ENCODE measurements at regions not wholly inside any gene's neighbourhood (a gene's known extent, or its start where the extent isn't known, plus 50 kb on each side); places are given as distances from the start of the nearest gene placed in this dataset.

DNA sequence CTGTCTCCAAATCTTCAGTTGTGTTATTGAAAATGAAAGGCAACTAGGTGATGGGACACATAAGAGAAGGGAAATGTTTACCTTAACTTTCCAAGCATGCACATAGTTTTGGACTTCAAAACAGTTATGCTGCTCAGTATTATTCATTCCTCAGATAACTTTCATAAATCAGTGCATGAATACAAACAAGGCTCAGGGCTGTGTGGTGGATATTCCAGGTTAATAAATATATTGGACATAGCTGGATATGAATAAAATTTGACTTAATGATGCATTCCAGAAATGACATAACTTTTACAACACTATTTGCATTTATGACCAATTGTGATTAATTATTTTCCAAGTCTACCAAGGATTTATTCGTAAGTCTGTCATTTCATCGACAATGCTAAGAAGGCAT lies 301.2 kb upstream of the ZNF804A start:
- TF ChIP-seq, protein P1, sequence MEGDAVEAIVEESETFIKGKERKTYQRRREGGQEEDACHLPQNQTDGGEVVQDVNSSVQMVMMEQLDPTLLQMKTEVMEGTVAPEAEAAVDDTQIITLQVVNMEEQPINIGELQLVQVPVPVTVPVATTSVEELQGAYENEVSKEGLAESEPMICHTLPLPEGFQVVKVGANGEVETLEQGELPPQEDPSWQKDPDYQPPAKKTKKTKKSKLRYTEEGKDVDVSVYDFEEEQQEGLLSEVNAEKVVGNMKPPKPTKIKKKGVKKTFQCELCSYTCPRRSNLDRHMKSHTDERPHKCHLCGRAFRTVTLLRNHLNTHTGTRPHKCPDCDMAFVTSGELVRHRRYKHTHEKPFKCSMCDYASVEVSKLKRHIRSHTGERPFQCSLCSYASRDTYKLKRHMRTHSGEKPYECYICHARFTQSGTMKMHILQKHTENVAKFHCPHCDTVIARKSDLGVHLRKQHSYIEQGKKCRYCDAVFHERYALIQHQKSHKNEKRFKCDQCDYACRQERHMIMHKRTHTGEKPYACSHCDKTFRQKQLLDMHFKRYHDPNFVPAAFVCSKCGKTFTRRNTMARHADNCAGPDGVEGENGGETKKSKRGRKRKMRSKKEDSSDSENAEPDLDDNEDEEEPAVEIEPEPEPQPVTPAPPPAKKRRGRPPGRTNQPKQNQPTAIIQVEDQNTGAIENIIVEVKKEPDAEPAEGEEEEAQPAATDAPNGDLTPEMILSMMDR (conservative IDR thresholded peaks at IDR 0.05; ENCODE audit: low read depth in 2 of 2), result no peak
- TF ChIP-seq POLR2AphosphoS5 (IDR thresholded peaks at IDR 0.05; ENCODE audit: low read depth) (no peak), EZH2 (IDR thresholded peaks at IDR 0.05; ENCODE audit: low read depth, unreplicated experiment) (no peak), STAT1 (IDR thresholded peaks at IDR 0.05; ENCODE audit: unreplicated experiment) (no peak), JUNB (IDR thresholded peaks at IDR 0.05; ENCODE audit: unreplicated experiment) (no peak), EZH2phosphoT487 (IDR thresholded peaks at IDR 0.05; ENCODE audit: unreplicated experiment) (no peak), ETS1 (IDR thresholded peaks at IDR 0.05) (no peak), ZNF114 (CRISPR knock-in tag; IDR thresholded peaks at IDR 0.05) (no peak), CREB1 (CRISPR knock-in tag; IDR thresholded peaks at IDR 0.05; ENCODE audit: low read depth) (no peak)
- TF ChIP-seq, protein P2, sequence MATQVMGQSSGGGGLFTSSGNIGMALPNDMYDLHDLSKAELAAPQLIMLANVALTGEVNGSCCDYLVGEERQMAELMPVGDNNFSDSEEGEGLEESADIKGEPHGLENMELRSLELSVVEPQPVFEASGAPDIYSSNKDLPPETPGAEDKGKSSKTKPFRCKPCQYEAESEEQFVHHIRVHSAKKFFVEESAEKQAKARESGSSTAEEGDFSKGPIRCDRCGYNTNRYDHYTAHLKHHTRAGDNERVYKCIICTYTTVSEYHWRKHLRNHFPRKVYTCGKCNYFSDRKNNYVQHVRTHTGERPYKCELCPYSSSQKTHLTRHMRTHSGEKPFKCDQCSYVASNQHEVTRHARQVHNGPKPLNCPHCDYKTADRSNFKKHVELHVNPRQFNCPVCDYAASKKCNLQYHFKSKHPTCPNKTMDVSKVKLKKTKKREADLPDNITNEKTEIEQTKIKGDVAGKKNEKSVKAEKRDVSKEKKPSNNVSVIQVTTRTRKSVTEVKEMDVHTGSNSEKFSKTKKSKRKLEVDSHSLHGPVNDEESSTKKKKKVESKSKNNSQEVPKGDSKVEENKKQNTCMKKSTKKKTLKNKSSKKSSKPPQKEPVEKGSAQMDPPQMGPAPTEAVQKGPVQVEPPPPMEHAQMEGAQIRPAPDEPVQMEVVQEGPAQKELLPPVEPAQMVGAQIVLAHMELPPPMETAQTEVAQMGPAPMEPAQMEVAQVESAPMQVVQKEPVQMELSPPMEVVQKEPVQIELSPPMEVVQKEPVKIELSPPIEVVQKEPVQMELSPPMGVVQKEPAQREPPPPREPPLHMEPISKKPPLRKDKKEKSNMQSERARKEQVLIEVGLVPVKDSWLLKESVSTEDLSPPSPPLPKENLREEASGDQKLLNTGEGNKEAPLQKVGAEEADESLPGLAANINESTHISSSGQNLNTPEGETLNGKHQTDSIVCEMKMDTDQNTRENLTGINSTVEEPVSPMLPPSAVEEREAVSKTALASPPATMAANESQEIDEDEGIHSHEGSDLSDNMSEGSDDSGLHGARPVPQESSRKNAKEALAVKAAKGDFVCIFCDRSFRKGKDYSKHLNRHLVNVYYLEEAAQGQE (IDR thresholded peaks at IDR 0.05; ENCODE audit: unreplicated experiment), result no peak
- TF ChIP-seq, protein P3, sequence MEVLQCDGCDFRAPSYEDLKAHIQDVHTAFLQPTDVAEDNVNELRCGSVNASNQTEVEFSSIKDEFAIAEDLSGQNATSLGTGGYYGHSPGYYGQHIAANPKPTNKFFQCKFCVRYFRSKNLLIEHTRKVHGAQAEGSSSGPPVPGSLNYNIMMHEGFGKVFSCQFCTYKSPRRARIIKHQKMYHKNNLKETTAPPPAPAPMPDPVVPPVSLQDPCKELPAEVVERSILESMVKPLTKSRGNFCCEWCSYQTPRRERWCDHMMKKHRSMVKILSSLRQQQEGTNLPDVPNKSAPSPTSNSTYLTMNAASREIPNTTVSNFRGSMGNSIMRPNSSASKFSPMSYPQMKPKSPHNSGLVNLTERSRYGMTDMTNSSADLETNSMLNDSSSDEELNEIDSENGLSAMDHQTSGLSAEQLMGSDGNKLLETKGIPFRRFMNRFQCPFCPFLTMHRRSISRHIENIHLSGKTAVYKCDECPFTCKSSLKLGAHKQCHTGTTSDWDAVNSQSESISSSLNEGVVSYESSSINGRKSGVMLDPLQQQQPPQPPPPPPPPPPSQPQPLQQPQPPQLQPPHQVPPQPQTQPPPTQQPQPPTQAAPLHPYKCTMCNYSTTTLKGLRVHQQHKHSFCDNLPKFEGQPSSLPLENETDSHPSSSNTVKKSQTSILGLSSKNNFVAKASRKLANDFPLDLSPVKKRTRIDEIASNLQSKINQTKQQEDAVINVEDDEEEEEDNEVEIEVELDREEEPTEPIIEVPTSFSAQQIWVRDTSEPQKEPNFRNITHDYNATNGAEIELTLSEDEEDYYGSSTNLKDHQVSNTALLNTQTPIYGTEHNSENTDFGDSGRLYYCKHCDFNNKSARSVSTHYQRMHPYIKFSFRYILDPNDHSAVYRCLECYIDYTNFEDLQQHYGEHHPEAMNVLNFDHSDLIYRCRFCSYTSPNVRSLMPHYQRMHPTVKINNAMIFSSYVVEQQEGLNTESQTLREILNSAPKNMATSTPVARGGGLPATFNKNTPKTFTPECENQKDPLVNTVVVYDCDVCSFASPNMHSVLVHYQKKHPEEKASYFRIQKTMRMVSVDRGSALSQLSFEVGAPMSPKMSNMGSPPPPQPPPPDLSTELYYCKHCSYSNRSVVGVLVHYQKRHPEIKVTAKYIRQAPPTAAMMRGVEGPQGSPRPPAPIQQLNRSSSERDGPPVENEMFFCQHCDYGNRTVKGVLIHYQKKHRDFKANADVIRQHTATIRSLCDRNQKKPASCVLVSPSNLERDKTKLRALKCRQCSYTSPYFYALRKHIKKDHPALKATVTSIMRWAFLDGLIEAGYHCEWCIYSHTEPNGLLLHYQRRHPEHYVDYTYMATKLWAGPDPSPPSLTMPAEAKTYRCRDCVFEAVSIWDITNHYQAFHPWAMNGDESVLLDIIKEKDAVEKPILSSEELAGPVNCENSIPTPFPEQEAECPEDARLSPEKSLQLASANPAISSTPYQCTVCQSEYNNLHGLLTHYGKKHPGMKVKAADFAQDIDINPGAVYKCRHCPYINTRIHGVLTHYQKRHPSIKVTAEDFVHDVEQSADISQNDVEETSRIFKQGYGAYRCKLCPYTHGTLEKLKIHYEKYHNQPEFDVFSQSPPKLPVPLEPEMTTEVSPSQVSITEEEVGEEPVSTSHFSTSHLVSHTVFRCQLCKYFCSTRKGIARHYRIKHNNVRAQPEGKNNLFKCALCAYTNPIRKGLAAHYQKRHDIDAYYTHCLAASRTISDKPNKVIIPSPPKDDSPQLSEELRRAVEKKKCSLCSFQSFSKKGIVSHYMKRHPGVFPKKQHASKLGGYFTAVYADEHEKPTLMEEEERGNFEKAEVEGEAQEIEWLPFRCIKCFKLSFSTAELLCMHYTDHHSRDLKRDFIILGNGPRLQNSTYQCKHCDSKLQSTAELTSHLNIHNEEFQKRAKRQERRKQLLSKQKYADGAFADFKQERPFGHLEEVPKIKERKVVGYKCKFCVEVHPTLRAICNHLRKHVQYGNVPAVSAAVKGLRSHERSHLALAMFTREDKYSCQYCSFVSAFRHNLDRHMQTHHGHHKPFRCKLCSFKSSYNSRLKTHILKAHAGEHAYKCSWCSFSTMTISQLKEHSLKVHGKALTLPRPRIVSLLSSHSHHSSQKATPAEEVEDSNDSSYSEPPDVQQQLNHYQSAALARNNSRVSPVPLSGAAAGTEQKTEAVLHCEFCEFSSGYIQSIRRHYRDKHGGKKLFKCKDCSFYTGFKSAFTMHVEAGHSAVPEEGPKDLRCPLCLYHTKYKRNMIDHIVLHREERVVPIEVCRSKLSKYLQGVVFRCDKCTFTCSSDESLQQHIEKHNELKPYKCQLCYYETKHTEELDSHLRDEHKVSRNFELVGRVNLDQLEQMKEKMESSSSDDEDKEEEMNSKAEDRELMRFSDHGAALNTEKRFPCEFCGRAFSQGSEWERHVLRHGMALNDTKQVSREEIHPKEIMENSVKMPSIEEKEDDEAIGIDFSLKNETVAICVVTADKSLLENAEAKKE (CRISPR knock-in tag; IDR thresholded peaks at IDR 0.05), result no peak

All from GM23338 (cell line).